Fibroblast of skin of scalp (primary cell): ENCODE measurements at regions not wholly inside any gene's neighbourhood (a gene's known extent, or its start where the extent isn't known, plus 50 kb on each side); places are given as distances from the start of the nearest gene placed in this dataset.
"Not testable (repeated sequence)": the region's sequence is repeated elsewhere in the genome, so short reads cannot be mapped to it uniquely, and the experiment has no call there.

Experiments used
- DNase-seq: peaks from one replicate; pipeline ENCODE4 v3.0.0-alpha.2; 2013

GRCh38 chr7:67854221-67855178 lies 857.9 kb downstream of the TYW1 start:
- DNase-seq, result peak; percentile 12

DNA sequence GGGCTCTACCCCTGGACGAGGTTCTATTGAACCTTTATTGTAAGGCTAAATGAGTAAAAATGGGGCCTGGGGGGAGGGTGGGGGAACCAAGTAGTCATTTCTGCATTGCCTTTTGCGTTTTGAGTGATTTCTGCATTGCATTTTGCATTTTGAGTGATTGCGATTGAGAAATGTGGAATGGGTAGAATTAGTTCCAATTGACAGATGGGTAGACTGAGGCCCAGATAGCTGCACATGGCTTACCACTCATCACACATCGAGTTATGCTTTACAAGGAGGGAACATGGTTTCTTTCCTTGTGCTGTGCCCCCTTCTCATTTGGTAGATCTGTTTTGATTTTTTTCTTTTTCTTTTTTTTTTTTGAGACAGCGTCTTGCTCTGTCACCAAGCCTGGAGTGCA lies 858.7 kb downstream of the TYW1 start:
- DNase-seq, result no peak

- DNase-seq, result no peak
These were observed 859.4 kb downstream of the TYW1 start for GRCh38 chr7:67856046-67856445.

DNA sequence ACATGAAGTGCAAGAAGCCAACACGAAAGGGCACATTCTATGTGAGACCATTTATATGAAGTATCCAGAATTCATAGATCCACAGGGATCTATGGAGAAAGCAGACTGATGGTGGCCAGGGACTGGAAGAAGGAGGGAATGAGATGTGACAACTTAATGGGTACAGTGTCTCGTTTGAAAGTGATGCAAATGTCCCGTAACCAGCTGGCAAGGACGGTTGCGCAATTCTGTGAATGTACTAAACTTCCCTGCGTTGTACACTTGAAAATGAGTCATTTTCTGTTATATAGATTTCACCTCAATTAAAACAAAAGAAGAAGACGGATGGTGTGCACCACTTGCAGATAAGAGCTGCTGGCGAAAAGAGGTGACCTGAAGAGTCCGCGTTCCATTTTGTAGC lies 861.1 kb downstream of the TYW1 start:
- DNase-seq, result no peak

GRCh38 chr7:67858931-67859330 lies 862.3 kb downstream of the TYW1 start:
- no peak for DNase-seq

GRCh38 chr7:67863911-67864310 lies 867.3 kb downstream of the TYW1 start:
- DNase-seq, result no peak

- DNase-seq, result no peak
These were observed 869.4 kb downstream of the TYW1 start for GRCh38 chr7:67866054-67866453.

DNA sequence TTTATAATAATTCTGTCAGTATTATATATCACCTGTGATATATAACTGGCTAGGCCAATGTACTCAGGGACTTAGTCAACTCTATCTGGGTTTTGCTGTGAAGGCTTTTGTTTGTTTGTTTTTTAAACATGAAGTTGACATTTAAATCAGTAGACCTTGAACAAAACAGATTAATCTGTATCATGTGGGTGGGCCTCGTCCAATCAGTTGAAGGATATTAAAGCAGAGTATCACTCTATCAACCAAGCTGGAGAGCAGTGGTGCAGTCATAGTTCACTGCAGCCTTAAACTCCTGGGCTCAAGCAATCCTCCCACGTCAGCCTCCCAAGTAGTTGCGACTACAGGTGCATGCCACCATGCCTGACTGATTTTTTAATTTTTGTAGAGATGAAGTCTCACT lies 870.2 kb downstream of the TYW1 start:
- DNase-seq, result no peak

- no peak for DNase-seq
These were observed 873.8 kb downstream of the TYW1 start for GRCh38 chr7:67870396-67870795.

GRCh38 chr7:67875558-67875957 lies 878.9 kb downstream of the TYW1 start:
- no peak for DNase-seq

DNA sequence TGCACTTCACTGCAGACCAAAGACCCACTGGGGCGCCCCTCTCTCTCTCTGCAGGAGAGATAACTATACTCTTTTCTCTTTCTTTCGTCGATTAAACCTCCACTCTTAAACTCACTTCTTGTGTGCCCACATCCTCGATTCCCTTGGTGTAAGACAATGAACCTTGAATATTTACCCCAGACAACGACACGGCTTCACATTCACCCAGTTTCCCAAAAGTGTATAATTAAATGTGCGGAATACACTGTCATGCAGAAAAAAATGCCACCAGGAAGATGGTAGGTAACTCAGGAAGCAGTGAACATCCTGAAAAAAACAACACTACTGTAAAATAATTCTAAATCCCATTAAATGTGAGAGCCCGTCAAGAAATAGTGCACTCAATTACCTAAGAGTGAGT lies 882.2 kb downstream of the TYW1 start:
- no peak for DNase-seq

- DNase-seq, result no peak
These were observed 886.2 kb downstream of the TYW1 start for GRCh38 chr7:67882843-67883242.

GRCh38 chr7:67890316-67890715 lies 893.7 kb downstream of the TYW1 start:
- DNase-seq, result no peak

- DNase-seq, result no peak
These were observed 898.1 kb downstream of the TYW1 start for GRCh38 chr7:67894746-67895145.

GRCh38 chr7:67896721-67897120 lies 900.1 kb downstream of the TYW1 start:
- DNase-seq, result no peak

- DNase-seq, result no peak
These were observed 903.8 kb downstream of the TYW1 start for GRCh38 chr7:67900456-67900855.

- DNase-seq, result no peak
These were observed 905.3 kb downstream of the TYW1 start for GRCh38 chr7:67901808-67902480.

DNA sequence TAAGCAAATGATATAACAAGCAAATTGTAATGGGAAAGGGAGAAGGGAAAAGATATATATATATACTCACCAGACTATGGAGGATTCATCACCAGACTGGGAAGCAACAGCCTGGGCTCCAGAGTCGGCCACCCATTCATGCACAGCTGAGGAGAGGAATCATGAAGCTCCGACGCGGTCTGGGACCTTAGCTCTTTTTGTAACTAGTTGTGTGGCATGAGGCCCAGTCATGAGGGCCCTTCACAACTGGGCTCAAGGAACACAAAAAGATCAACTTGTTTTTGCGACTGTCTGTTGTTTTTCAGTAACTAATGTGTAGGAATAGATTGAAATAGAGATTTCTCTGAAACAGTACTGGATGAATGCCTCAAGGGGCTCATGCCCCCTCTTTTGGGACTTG lies 911.2 kb downstream of the TYW1 start:
- no peak for DNase-seq

DNA sequence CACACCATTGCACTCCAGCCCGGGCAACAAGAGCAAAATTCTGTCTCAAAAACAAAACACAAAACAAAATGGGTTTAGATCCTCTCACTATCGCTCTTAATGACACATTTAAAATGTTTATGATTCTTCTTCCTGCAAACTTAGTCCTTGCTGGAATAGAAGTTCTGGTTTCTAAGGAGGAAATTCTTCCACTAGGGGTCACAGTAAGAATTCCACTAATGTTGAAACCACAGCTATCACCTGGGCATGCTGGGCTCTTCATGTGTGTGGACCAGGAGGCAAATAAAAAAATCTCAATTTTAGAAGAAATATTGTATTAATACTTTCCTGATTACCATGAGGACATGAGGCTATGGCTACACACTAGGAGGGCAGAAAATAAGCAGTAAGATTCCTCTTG lies 915.8 kb downstream of the TYW1 start:
- DNase-seq, result no peak

DNA sequence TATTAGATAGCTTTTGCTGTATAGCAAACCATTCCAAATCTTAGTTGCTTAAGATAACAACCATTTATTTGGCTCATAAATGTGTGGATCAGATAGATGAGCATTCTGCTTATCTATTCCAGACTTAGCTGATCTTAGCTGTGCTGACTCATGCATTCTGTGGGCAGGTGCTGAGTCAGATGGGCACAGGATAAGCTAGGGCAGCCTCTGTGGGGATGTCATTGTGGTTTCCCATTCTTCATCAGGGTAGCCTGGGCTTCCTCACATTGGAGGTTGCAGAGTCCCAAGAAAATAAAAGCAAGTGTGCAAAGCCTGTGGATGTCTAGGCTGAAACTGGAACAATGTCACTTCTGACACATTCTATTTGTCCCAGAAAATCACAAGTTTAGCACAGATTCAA lies 917.0 kb downstream of the TYW1 start:
- peak; percentile 19 for DNase-seq

DNA sequence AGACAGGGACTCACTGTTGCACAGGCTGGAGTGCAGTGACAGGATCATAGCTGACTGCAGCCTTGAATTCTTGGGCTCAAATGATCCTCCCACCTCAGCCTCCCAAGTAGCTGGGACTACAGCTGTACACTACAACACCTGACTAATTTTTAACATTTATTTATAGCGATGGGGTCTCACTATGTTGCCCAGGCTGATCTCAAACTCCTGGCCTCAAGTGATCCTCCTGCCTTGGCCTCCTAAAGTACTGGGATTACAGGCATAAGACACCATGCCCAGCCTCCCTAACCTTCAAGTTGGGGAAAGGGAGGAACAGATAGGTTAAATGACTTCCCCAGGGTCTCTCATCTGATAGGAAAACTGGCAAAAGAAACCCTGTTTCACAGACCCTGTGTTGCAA lies 919.5 kb downstream of the TYW1 start:
- not testable (repeated sequence) for DNase-seq

- no peak for DNase-seq
These were observed 920.2 kb downstream of the TYW1 start for GRCh38 chr7:67916571-67917436.

DNA sequence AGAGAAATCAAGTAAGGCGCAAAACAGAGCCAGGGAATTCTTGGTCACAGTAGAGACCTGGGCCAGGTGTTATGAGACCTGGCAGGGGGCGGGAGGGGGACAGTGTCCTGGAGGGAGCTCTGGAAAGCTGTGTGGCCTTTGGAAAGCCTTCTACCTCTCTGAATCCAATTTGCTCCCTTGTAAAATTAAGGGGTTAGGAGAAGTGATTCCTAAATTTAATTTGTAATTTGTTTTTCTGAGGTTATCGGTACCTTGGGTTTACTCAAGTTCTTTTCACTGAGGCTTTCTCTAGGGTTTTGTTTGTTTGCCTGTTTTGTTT lies 920.8 kb downstream of the TYW1 start:
- no peak for DNase-seq
